ENCODE measurements at regions not wholly inside any gene's neighbourhood (a gene's known extent, or its start where the extent isn't known, plus 50 kb on each side); places are given as distances from the start of the nearest gene placed in this dataset.

DNA sequence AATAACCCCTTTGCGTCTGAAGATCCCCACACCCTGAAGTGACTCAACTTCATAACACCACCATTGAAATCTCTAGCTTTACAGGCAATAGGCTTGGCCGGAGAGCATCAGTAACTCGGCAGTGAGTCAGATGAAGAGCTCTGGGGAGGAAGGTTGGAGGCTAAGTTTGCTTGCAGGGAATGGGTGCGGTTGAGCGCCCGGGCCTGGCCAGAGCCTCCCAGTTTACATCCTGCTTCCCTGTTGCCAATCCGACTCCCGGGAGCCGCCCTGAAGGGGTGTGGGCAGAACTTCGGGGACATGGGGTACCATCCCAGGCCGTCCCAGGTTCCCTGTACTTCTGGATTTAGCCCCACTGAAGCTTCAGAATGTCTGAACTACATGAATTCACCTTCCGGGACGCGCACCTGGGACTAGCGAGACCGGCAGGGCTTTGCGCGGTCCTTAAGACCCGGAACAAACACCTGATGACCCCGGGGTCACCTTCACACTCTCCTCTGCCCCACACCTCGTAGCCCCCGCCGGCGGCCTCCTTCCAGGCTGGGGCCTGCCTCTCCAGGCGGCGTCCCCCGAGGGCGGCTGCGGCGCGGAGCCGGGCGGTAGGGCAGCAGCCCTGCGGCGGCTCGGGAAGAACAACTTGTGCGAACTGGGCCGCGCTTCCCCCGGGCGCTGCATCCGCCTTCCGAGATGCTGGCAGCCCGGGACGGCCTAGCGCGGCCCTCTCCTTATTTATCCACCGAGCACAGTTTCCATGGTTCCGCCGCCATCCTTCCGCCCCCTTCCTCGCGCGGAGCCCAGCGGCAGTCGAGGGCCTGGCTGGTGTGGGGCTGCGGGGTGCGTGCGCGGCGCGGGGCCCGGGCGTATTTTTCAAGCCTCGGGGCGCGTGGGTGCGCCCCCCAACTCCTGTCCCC lies 56.6 kb upstream of the RREB1 start:
- H3K4me3 ChIP-seq (ENCODE audit: low read depth, low read length), result peak overlapping the region; percentile 58
- DNase-seq (ENCODE audit: low read depth), result peak; percentile 63
- TF ChIP-seq, protein P1, sequence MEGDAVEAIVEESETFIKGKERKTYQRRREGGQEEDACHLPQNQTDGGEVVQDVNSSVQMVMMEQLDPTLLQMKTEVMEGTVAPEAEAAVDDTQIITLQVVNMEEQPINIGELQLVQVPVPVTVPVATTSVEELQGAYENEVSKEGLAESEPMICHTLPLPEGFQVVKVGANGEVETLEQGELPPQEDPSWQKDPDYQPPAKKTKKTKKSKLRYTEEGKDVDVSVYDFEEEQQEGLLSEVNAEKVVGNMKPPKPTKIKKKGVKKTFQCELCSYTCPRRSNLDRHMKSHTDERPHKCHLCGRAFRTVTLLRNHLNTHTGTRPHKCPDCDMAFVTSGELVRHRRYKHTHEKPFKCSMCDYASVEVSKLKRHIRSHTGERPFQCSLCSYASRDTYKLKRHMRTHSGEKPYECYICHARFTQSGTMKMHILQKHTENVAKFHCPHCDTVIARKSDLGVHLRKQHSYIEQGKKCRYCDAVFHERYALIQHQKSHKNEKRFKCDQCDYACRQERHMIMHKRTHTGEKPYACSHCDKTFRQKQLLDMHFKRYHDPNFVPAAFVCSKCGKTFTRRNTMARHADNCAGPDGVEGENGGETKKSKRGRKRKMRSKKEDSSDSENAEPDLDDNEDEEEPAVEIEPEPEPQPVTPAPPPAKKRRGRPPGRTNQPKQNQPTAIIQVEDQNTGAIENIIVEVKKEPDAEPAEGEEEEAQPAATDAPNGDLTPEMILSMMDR (conservative IDR thresholded peaks at IDR 0.05; ENCODE audit: low read depth, low read length), result no peak

DNA sequence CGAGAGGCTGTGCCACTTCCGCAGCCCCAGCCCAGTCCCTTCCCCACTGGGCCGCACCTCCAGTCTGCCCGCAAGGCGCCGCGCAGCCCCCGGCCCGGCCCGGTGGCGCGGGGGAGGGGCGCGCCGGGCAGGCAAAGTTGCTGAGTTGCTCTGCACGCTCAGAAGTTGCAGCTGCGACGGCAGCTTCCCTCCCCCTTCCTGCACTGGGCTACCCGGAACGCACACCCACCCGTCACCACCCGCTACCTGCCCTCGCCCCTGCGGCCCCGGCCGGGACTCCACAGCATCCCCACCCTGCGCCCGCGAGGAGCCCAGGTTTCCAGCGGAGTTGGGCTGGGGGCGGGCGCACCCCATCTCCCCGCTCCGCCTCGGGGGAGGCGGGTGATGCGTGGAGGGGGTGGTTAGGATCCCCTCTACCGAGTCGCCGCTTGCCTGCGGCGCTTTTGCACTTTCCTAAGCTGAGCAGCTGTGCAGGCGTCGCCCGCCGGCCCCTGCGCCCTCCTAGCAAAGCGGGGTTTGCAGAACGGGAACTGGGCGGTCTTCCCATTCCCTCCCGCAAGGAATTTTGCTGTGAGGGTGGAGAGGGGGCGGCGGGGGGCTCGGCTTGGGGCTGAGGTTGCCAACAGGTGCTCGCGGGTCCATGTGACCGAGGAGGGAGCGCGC lies 55.9 kb upstream of the RREB1 start:
- DNase-seq (ENCODE audit: low read depth), result no peak
- H3K4me3 ChIP-seq (ENCODE audit: low read depth, low read length), result peak overlapping the region; percentile 58
- TF ChIP-seq, protein P1 (conservative IDR thresholded peaks at IDR 0.05; ENCODE audit: low read depth, low read length), result no peak

DNA sequence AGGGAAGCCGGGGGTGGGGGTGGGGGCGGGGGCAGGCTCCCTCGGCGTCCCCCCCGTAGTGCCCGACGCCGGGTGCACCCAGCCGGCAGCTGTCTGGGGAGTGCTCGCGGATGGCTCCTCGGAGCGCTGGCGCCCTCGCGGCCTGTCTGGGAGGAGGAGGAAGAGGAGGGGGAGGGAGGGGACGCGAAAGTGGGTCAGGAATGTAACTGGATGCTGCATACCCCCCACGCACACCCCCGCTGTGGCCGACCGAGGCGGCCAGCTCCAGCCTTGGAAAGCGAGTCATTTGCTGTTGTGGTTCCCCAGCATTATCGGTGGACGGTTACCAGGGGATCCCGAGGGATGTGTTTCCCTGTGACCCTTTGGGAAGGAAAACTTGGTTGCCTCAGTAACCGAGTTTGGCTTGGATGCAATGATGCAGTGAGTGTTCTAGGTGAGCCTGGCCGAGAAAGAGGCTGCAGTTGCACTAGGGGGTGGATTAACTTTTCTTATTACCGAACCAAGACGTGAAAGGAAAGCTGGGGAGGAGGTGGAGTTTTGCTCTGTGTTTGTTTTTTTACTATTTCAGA lies 55.2 kb upstream of the RREB1 start:
- peak overlapping the region; percentile 58 for H3K4me3 ChIP-seq (ENCODE audit: low read depth, low read length)
- TF ChIP-seq, protein P1 (conservative IDR thresholded peaks at IDR 0.05; ENCODE audit: low read depth, low read length), result no peak
- DNase-seq (ENCODE audit: low read depth), result no peak

DNA sequence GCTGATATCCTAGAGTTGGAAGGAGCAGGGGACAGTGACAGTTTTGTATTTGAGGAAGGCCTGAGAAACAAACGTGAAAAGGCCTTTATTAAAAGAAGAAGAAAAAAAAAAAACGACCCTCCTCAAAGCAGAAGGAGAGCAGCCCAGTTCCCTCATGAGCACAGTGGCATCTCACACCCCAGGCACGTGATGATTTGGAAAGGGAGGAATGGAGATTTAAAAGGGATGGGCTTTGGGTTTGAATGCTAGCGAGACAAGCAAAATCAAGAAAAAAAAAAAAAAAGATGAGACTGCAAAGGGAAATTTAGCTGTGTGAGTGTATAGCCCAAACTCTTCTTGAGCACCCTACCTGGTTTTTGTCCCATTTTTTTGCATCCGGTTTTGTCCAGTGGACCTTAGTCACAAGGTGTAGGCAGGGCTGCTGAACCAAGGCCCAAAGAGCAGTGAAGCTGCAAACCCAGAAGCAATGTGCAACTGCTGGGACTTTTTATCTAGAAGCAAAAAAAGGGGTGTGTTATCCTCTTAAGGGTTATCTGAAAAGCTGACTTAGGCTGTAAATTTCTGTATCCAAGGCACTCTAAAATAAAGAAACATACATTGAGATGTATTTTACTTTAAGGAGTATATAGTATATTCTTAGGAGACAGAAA lies 54.5 kb upstream of the RREB1 start:
- TF ChIP-seq, protein P1 (conservative IDR thresholded peaks at IDR 0.05; ENCODE audit: low read depth, low read length), result no peak
- DNase-seq (ENCODE audit: low read depth), result no peak

More for the DNA sequence above, 54.5 kb upstream of the RREB1 start:
- H3K4me3 ChIP-seq (ENCODE audit: low read depth, low read length), result no peak overlapping the region

All from epithelial cell of proximal tubule (primary cell).